GM18499 (cell line): ENCODE measurements at regions not wholly inside any gene's neighbourhood (a gene's known extent, or its start where the extent isn't known, plus 50 kb on each side); places are given as distances from the start of the nearest gene placed in this dataset.

Source experiments
- ATAC-seq: cut with Tn5 transposase; IDR thresholded peaks from one replicate; pipeline ENCODE4 v1.9.1; 2021; ENCODE audit warnings: moderate number of reproducible peaks; ENCODE audit not compliant: insufficient read depth, unreplicated experiment

DNA sequence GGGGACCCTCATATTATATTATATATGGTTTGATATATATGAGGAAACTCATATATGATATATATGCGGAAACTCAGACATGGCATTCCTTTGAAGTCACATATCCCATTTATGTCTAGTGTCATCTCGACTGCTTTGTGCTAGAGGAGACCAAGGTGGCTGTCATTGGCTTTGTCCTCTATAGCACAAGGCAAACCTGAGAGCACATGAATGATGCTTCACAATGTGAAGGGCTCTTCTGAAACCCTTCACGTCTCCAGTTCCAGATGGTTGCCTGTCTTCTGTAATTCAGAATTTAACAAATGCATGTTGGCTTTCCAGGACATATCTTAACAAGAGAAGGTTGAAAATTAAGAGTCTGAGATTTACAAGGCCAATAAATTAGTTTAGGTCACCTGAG lies 303.6 kb downstream of the BARHL2 start:
- no peak for ATAC-seq

DNA sequence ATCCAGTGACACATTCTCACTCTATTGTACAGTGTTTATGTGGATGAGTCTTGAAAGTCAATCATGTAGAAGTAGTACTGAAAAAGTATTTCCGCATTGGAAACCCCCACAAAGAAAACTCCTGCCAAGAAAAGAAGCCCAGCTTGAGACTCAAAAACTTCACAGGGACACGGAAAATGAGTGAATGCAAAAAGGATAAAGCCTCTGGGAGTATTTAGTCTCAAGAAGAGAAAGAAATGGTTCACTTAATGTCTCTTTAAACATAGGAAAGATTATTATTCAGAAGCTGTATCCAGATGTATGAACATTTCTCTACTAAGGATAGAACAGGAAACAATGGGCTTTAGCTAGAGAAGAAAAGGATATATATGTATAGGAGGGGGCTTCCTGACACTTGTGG lies 304.5 kb downstream of the BARHL2 start:
- no peak for ATAC-seq

DNA sequence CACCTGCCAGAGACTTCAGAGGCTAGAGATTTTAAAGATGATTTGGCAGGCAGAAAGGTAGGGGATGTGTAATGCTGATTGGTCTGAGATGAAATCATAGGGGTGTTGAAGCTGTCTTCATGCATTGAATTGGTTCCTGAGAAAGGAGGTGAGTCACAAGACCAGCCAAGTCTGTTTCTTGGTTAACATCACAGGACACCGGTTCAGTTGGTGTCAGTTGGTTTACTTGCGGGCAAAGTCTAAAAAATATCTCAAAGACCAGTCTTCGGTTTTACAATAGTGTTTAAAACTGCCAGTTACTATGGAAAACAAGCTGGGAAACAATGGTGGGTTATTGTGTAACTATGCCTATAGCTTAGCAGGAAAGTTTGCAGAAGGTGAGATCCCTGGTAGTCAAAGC lies 305.9 kb downstream of the BARHL2 start:
- no peak for ATAC-seq

GRCh38 chr1:90407737-90408136 lies 309.4 kb downstream of the BARHL2 start:
- ATAC-seq: no peak

DNA sequence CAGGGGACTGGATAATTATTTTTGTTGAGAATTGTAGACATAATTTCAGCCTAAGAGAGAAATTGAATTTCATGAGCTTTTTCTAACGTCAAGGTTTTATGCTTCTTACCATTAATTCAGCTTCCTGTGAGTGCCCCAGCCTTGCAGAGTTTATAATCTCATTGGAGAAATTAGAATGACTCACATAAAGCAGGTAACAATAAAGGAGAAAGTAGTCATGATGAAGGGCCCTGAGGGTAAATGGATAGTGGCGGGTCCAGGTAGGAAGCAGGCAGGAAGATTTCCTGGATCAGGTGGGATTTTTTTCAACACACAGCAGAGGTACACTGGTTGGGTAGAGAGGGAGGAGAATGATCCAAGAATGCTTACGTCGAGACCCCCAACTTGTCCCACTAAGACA lies 311.4 kb downstream of the BARHL2 start:
- ATAC-seq: no peak

DNA sequence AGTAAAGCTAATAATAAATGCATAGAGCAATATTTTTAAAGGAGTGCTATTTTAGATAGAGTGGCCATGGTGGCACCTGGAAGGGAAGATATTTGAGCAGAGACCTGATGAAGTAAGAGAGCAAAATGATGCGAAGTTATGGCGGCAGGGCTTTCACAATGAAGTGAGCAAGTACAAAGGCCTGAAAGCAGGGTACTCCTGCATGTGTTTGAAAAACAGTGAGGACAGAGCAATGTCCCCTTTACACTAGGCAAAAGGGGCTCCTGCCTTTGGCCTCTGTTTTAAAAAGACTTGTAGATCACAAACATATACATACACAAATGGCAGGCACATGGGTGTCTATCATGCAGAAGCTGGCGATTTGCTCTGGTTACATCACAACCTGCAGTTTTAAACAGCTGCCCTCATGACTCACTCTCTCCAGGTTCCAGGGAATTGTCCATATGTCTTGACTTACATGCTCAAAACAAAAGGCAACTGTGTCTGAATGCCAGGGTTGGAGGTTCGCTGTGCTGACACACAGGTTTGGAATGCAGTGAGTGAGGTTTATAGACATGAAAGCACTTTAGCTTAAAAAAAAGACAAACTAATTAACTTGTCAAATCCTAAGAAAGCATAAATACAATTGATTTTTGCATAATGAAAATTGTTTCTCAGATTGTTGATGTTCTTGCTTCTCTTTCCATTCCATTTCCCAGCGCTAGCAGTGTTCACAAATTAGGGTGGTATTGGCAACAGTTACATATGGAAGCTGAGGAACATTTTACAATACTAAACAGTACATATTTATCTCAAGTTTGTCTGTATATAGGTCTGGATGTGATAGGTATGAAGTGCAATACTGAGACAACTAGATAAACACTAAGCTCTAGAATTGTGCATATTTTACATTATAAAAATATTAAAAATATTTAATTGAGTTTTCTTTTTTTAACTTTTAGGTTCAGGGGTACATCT lies 313.9 kb downstream of the BARHL2 start:
- ATAC-seq: no peak

- ATAC-seq: no peak
Observed at GRCh38 chr1:90400131-90400530, 317.0 kb downstream of the BARHL2 start.

DNA sequence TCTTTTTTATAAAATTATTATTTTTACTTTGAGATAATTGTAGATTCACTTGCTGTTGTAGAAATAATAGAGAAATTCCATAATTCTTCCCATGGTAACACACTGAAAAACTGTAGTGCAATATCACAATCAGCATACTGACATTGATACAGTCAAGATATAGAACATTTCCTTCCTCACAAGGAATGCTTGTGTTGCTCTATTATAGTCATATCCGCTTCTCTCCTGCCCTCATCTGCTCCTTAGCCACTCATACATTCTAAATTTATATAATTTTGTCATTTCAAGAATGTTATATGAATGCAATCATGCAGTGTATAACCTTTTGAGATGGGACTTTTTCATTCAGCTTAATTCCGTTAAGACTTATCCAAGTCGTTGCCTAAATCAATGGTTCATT lies 320.2 kb downstream of the BARHL2 start:
- ATAC-seq: no peak

- no peak for ATAC-seq
Observed at GRCh38 chr1:90394247-90394646, 322.9 kb downstream of the BARHL2 start.

DNA sequence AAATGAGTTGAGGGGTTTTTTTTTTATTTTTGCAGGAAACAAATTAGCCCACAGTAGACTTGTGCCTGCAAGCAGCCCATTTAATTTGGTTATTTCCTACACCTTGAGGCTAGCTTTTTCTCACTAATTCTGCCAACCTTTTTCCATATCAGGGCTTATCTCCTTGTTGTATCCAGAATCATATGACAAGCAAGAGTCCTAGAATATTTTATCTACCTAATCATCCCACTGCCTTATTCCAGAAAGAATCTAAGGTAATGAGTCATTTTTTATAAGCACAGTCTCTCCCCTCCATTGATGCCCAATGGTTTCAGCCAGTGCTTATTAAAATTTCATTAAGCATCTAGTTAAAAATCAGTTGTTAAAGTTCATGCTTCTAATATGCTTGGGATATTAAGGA lies 324.1 kb downstream of the BARHL2 start:
- ATAC-seq: no peak

DNA sequence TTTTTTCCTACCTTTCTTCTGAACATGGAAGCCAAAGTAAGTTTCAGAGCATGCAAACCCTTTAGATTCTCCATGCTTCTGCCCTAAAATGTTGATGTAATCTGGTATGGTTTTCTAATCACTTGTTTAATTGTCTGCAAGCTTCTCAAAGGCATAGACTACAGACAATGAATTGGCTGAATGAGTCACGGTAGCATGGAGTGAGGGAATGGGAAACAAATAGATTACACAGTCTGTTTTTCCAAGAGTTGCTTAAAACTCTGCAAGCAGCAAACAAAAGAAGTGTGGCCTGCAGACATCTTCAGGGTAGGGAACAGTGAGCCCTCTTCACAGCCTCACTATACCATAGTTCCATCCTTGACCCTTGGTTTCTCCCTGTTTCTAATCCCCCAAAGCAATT lies 326.0 kb downstream of the BARHL2 start:
- ATAC-seq: no peak

DNA sequence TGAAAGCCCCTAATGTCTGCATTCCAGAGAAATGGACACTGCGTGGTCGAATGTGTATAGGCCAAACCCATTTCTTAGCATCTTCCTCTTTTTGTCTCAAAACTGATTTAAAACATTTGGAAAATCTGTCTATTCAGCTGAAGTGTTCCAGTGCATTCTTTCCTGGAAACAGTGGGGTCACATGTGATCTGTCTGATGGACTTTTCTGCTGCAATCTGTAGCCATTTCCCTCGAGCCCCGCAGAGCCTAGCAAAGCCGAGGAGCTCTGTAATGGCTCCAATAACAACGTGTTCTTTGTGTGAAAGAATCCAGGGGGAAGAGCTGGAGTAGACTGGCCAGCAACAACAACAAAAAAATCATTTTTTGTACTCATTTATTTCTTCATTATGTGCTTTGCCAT lies 329.3 kb downstream of the BARHL2 start:
- no peak for ATAC-seq

DNA sequence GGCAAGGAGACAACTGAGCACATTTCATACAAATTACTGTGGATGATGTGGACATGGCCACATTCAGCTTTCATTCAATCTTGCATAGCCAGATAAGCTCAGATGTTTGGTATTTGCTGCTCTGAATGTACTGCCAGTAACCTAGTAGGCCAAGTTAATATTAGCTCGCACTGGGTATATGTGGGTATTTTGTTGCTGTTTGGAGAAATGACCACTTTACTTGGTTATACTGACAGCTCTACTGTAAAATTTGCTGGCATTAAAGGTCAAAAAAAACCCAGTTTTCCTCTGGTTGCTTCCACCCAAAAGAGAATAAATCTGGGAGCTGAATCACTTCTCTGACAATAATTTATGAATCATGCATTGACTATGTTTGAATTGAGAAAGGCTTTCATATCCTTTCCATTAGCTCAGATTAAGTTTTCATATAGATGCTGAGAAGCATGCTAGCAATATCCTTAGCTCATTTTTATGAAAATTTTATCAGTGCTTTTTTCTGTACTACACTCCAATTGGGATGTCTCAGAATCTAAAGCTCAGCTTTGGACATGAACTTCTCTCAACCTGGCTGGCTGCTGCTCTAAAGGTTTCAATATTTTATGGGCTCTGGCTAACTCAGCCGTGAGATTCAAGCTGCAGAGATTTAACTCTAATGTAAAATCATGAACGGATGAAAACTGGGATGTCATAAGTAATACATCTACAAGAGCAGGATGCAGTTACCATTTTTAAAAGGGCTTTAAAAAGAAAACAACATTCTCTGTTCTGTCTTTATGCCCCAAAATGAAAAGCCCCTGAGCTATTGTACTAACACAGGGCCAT lies 330.0 kb downstream of the BARHL2 start:
- ATAC-seq: no peak

DNA sequence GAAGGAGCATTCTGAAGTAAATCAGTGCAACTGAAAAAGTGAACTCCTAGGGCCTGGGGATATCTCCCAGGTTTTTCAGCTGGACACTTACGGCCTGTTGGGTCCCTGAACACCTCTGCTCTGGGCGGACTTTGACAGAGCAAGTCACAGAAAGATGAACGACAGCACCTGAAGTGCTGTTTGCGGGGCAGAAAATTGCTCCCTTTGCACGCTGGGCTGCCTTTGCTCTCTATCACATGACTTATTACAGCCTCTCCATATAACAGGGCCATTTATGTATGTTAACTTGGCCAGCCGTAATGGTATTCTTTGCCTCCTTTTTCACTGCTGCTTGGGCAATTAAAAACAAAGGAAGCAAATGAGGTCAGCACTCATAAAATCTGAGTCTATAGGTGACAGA lies 332.9 kb downstream of the BARHL2 start:
- ATAC-seq: no peak

- no peak for ATAC-seq
Observed at GRCh38 chr1:90382161-90382560, 334.9 kb downstream of the BARHL2 start.

- ATAC-seq: no peak
Observed at GRCh38 chr1:90381598-90381997, 335.5 kb downstream of the BARHL2 start.

GRCh38 chr1:90371448-90371813 lies 345.7 kb downstream of the BARHL2 start:
- no peak for ATAC-seq

DNA sequence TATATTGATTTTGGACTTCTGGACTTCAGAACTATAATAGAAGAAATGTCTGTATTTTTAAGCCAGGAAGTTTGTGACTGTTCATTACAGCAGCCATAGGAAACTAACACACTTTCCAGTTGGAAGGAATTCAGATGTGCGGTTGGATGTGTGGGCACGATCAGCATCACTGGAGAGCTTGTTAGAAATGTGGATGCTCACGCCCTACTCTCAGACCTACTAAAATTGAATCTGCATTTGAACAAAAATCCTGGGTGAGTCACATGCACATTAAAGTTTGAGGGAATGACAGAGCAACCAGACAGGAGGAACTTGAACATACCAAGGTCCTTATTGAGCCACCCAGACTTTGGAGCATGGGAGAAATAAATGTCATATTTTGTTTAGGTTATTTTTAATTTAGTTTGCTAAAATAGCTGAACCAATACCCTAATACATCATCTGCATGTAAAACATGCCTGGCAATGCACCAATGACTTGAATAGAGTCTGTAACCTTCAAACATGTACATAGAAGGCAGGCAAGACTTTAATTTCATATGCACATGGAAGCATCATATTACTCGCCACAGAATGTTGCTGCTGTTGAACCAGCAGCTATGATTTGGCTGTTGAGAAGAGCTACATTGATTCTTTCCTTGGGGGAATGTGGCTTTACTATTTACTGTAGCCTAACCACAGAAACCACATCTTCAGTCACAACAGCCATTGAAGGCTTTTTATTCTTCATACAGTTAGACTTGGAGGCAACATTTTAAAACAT lies 346.2 kb downstream of the BARHL2 start:
- ATAC-seq: no peak

DNA sequence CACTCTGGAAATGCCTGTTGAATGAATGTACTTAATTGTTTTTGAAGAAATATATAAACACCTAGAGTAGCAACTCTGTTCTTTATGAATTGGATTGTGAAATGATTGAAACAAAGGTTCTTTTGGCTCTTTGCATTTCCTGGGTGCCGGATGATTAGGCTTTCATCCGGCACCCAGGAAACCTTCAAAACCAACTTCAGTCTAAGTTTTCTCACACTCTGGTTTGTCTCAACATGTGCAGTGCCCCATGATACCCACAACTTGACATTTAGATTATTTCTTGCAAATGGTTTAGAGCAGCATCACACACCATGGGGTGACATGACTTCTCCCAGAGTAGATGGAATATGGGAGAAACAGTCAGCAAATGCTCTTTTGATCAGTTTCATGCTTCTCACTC lies 354.9 kb downstream of the BARHL2 start:
- ATAC-seq: no peak

GRCh38 chr1:90361026-90361425 lies 356.1 kb downstream of the BARHL2 start:
- ATAC-seq: no peak

- no peak for ATAC-seq
Observed at GRCh38 chr1:90359994-90360393, 357.1 kb downstream of the BARHL2 start.
